ENCODE measurements at regions not wholly inside any gene's neighbourhood (a gene's known extent, or its start where the extent isn't known, plus 50 kb on each side); places are given as distances from the start of the nearest gene placed in this dataset.

DNA sequence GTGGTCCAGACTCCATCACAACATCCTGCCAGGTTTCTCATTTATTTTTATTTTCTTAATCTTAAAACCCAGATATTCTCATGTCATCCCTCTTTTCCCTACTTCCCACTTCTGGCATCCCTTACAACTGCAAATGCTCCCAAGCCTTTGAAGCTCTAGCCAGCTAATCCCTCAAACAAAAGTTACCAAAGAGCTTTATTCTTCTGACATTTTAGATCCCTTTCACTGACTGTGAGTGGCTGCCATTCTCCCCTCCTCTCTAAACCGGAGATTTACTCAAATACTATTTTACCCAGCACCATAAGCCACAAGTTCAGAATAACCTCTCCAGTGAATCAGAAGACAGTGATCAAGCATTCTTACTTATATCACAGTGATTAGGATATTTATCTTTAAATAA is 569.0 kb upstream of the SYT4 start:
- TF ChIP-seq, protein P1, sequence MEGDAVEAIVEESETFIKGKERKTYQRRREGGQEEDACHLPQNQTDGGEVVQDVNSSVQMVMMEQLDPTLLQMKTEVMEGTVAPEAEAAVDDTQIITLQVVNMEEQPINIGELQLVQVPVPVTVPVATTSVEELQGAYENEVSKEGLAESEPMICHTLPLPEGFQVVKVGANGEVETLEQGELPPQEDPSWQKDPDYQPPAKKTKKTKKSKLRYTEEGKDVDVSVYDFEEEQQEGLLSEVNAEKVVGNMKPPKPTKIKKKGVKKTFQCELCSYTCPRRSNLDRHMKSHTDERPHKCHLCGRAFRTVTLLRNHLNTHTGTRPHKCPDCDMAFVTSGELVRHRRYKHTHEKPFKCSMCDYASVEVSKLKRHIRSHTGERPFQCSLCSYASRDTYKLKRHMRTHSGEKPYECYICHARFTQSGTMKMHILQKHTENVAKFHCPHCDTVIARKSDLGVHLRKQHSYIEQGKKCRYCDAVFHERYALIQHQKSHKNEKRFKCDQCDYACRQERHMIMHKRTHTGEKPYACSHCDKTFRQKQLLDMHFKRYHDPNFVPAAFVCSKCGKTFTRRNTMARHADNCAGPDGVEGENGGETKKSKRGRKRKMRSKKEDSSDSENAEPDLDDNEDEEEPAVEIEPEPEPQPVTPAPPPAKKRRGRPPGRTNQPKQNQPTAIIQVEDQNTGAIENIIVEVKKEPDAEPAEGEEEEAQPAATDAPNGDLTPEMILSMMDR (IDR thresholded peaks at IDR 0.05; ENCODE audit: low read depth, low read length): no peak
- no peak for TF ChIP-seq POLR2A (IDR thresholded peaks at IDR 0.05; ENCODE audit: extremely low read depth, insufficient read length)
- TF ChIP-seq, protein P2, sequence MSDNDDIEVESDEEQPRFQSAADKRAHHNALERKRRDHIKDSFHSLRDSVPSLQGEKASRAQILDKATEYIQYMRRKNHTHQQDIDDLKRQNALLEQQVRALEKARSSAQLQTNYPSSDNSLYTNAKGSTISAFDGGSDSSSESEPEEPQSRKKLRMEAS (IDR thresholded peaks at IDR 0.05; ENCODE audit: low read depth, low read length): no peak
